ENCODE measurements at regions not wholly inside any gene's neighbourhood (a gene's known extent, or its start where the extent isn't known, plus 50 kb on each side); places are given as distances from the start of the nearest gene placed in this dataset.
"Not testable (repeated sequence)": the region's sequence is repeated elsewhere in the genome, so short reads cannot be mapped to it uniquely, and the experiment has no call there.

DNA sequence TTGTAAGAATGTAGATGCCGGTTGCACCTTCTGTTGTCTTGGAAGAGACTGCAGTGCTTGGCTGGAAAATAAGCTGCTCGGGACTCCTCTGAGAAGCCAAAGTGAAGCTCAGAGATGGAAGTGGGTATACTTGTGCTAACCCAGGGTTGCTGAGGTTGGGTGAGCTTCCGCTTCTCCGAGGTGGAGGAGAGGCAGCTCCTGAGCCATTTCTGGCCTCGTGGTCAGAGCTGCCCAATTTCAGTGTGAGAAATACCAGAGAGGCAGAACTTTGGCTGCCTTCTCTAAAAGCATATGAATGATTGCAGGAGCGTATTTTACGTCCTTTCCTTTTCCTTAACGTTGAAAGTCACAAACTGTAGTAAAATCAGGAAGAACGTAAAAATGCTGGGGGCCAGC, 292.0 kb upstream of the PLGLB2 start:
- H3K27me3 Mint-ChIP-seq (ENCODE audit: low read depth); intact Hi-C loops (cut with micrococcal nuclease); H3K9me3 Mint-ChIP-seq: not testable (repeated sequence)
- Mint-ChIP-seq H3K4me3 (ENCODE audit: low read depth) (peak overlapping the region; percentile 68), H3K27ac (peak overlapping the region; percentile 38), H3K36me3 (ENCODE audit: low read depth) (peaks cover 12% of the 10 kb centered on the region), H3K4me1 (ENCODE audit: low read depth) (peaks cover 20% of the 10 kb centered on the region)
- peak; percentile 23 for DNase-seq (ENCODE audit: low spot score)

DNA sequence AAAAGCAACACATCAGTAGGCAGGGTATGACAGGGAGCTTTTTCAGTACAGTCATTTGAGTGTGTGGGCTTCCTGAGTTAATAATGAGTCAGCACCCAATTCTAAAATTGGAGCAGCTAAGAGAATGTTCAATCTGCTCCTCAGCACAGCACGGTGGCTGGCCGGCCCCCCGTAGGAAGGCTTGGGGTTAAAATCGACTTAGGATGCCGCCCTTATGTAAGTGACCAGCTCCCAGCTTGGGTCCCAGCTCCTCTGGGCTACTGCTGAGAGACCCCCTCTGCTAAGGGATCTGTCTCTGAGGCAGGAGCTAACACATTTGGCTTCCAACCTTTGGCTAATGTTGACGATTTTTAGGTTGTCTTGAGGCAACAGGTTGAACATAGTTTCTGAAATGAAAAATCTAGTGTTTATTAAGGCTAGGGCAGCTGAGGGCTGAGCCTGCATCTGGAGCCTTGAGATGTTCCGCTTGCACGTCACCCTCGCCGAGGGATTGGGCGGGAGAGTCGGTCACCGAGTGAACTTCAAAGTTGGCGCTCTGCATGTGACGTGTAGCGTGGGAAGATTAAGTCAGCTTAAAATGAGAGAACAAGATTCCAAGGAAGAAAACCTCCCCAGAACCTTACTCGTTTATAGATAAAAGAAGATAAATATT, 291.3 kb upstream of the PLGLB2 start:
- peak overlapping the region; percentile 81 for H3K27ac Mint-ChIP-seq
- H3K9me3 Mint-ChIP-seq; H3K27me3 Mint-ChIP-seq (ENCODE audit: low read depth); intact Hi-C loops (cut with micrococcal nuclease); DNase-seq (ENCODE audit: low spot score): not testable (repeated sequence)
- H3K4me1 Mint-ChIP-seq (ENCODE audit: low read depth): peaks cover 21% of the 10 kb centered on the region
- peaks cover 15% of the 10 kb centered on the region for H3K36me3 Mint-ChIP-seq (ENCODE audit: low read depth)
- peak overlapping the region; percentile 83 for H3K4me3 Mint-ChIP-seq (ENCODE audit: low read depth)

DNA sequence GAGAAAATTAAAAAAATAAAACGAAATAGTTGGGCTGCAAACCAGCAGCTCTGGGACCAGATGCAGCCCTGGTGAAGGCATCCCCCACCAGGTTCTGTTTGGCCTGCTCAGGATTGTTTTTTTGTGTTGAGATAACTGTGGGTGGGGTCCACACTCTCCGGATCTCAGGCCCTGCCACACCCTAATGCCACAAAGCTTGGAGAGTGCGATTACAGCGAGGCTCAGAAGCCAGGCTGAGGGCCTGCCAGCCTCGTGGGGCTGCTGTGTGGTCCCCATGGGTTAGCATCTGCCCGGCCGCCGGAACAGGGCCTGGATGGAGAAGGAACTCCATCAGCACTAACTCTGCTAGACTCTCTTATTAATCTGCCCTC, 290.8 kb upstream of the PLGLB2 start:
- H3K27ac Mint-ChIP-seq; intact Hi-C loops (cut with micrococcal nuclease); DNase-seq (ENCODE audit: low spot score); H3K9me3 Mint-ChIP-seq; H3K4me3 Mint-ChIP-seq (ENCODE audit: low read depth); H3K27me3 Mint-ChIP-seq (ENCODE audit: low read depth): not testable (repeated sequence)
- Mint-ChIP-seq H3K36me3 (ENCODE audit: low read depth) (peaks cover 16% of the 10 kb centered on the region), H3K4me1 (ENCODE audit: low read depth) (peaks cover 23% of the 10 kb centered on the region)

DNA sequence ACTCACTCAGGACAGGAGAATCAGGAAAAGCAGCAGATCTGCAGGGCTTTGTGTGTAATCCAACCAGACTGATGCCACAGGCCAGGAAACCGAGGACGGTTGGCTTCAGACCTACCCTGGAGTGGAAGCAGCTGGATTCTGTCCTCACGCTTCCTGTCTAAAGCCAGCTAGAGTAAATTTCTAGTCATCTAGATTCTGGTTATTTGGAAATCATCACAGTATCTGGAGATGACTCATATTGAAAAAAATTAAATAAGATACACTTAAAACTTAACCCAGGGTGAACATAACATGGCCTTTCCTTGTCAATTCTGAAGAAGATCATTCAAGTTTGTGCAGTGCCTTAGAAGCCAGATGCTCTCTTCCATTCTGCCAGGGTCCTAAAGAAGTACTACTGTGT, 288.9 kb upstream of the PLGLB2 start:
- DNase-seq (ENCODE audit: low spot score); H3K9me3 Mint-ChIP-seq; H3K27me3 Mint-ChIP-seq (ENCODE audit: low read depth); intact Hi-C loops (cut with micrococcal nuclease): not testable (repeated sequence)
- Mint-ChIP-seq H3K4me1 (ENCODE audit: low read depth) (peaks cover 18% of the 10 kb centered on the region), H3K36me3 (ENCODE audit: low read depth) (peaks cover 11% of the 10 kb centered on the region), H3K27ac (peak overlapping the region; percentile 69), H3K4me3 (ENCODE audit: low read depth) (peak overlapping the region; percentile 78)

DNA sequence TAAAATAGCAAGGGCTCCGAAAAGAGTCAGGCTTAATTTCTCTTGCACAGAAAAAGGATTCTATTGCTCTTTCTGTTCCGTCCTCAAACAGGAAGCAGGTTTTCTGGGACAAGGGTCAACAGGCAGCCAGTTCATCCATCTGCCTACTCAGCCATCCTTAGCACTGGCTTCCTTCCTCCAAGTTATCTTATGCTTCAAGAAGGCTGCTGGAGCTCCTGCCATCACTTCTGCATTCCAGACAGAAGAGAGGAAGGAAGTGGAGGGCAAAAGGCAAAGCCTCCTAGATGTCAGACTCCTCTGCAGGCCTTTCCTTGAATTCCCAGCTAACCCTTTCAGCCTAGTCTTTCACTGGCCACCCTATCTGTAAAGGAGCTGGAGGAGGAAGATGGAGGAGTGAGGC, 287.8 kb upstream of the PLGLB2 start:
- H3K27ac Mint-ChIP-seq; DNase-seq (ENCODE audit: low spot score); H3K4me3 Mint-ChIP-seq (ENCODE audit: low read depth); H3K27me3 Mint-ChIP-seq (ENCODE audit: low read depth); H3K9me3 Mint-ChIP-seq; intact Hi-C loops (cut with micrococcal nuclease): not testable (repeated sequence)
- H3K36me3 Mint-ChIP-seq (ENCODE audit: low read depth): peaks cover 14% of the 10 kb centered on the region
- H3K4me1 Mint-ChIP-seq (ENCODE audit: low read depth): peaks cover 19% of the 10 kb centered on the region

DNA sequence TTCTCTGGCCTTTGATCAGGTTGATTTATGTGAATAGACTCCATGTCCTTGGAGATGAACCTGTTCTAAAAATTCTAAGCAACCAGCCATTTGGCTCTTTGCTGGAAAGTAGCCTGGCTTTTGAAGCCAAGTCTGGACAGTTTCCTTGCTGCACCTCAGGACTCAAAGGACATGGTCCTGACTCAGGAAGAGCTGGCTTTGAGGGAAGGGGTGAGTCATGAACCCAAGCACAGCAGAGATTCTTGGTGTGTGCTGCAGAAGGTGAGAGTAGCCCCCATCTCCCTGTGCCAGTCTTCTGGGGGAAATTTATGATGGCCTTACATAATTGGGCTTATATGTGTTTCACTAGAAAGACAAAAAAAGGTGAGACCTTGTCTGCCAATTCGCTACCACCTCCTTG, 287.2 kb upstream of the PLGLB2 start:
- H3K27ac Mint-ChIP-seq; intact Hi-C loops (cut with micrococcal nuclease); H3K9me3 Mint-ChIP-seq; DNase-seq (ENCODE audit: low spot score); H3K27me3 Mint-ChIP-seq (ENCODE audit: low read depth); H3K4me3 Mint-ChIP-seq (ENCODE audit: low read depth): not testable (repeated sequence)
- Mint-ChIP-seq H3K36me3 (ENCODE audit: low read depth) (peaks cover 19% of the 10 kb centered on the region), H3K4me1 (ENCODE audit: low read depth) (peaks cover 24% of the 10 kb centered on the region)

DNA sequence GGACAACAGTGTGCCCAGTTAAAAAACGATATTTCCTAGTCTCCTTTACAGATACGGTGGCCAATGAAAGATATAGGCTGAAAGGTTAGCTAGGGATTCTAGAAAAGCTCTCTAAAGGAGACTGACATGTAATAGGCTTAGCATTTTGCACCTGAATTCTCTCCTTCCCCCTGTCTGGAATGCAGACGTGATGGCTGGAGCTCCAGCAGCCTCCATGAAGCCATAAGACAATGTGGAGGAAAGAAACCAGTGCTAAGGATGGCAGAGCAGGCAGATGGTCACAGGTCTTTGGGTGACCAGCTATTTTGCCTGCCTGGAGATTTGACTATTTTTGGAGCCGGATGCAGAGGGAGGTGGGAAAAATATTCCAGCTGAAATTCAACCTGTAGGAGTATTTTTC, 286.2 kb upstream of the PLGLB2 start:
- Mint-ChIP-seq H3K4me1 (ENCODE audit: low read depth) (peaks cover 29% of the 10 kb centered on the region), H3K36me3 (ENCODE audit: low read depth) (peaks cover 24% of the 10 kb centered on the region)
- DNase-seq (ENCODE audit: low spot score); H3K27ac Mint-ChIP-seq; H3K4me3 Mint-ChIP-seq (ENCODE audit: low read depth); intact Hi-C loops (cut with micrococcal nuclease); H3K9me3 Mint-ChIP-seq; H3K27me3 Mint-ChIP-seq (ENCODE audit: low read depth): not testable (repeated sequence)

DNA sequence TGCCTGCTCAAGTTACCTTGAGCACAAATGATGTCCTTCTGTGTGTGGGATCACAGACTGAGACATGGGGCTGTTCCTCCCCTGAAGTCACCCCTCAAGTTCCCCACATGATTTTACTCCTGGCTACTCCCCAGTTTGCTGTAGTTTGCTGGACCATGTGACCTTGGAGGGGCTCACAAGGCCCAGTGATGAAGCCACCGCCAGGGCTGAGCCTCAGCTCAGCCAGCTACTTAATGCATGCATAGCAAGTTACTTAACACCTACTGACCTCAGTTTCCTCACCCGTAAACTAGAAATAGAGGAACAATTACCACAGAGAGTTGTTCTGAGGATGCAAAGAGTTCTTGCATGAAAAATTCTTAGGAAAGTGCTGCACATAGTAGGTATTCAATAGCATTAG, 283.7 kb upstream of the PLGLB2 start:
- H3K9me3 Mint-ChIP-seq; H3K4me3 Mint-ChIP-seq (ENCODE audit: low read depth); intact Hi-C loops (cut with micrococcal nuclease); H3K27me3 Mint-ChIP-seq (ENCODE audit: low read depth); DNase-seq (ENCODE audit: low spot score); H3K27ac Mint-ChIP-seq: not testable (repeated sequence)
- H3K4me1 Mint-ChIP-seq (ENCODE audit: low read depth): peaks cover 28% of the 10 kb centered on the region
- peaks cover 20% of the 10 kb centered on the region for H3K36me3 Mint-ChIP-seq (ENCODE audit: low read depth)

DNA sequence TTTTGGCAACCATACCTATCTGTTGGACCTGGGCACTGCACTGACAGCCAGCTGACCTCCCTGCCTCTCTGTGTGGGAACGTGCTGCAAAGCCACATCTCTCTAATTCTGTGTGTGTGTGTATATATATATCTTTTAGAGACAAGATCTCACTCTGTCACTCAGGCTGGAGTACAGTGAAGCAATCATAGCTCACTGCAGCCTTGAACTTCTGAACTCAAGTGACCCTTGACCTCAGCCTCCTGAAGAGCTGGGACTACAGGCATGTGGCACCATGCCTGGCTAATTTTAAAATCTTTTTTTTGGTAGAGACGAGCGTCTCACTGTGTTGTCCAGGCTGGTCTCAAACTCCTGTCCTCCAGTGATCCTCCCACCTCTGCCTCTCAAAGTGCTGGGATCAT, 282.2 kb upstream of the PLGLB2 start:
- H3K27me3 Mint-ChIP-seq (ENCODE audit: low read depth); intact Hi-C loops (cut with micrococcal nuclease); H3K27ac Mint-ChIP-seq; H3K4me3 Mint-ChIP-seq (ENCODE audit: low read depth); H3K9me3 Mint-ChIP-seq; DNase-seq (ENCODE audit: low spot score): not testable (repeated sequence)
- H3K4me1 Mint-ChIP-seq (ENCODE audit: low read depth): peaks cover 31% of the 10 kb centered on the region
- H3K36me3 Mint-ChIP-seq (ENCODE audit: low read depth): peaks cover 32% of the 10 kb centered on the region

DNA sequence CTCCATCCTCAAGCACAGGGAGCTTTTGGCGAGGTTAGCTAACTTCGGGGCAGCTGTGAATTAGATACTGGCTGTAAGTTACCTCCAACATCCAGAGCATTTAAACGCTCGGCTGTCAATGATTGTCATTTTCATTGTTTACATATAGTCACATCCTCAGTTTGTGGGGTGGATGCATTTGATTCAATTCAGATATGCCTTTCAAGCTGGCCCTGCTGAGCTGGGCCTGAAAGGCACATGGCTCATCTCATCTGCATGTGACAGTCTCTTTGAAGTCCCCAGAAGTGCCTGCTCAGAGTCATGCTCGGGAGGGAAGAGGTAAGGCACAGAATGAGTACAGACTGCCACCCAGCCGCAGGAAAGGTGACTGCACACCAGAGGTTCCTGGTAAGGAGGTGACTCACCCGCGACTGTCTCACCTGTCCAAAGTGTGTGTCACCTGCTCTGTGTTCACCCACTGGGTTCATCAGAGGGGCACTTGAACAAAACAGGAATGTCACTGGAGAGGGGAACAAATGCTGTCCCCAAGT, 281.2 kb upstream of the PLGLB2 start:
- Mint-ChIP-seq H3K36me3 (ENCODE audit: low read depth) (peaks cover 36% of the 10 kb centered on the region), H3K4me1 (ENCODE audit: low read depth) (peaks cover 34% of the 10 kb centered on the region), H3K27ac (peak overlapping the region; percentile 55)
- intact Hi-C loops (cut with micrococcal nuclease); H3K9me3 Mint-ChIP-seq; H3K4me3 Mint-ChIP-seq (ENCODE audit: low read depth); H3K27me3 Mint-ChIP-seq (ENCODE audit: low read depth): not testable (repeated sequence)
- DNase-seq (ENCODE audit: low spot score): peak; percentile 62

DNA sequence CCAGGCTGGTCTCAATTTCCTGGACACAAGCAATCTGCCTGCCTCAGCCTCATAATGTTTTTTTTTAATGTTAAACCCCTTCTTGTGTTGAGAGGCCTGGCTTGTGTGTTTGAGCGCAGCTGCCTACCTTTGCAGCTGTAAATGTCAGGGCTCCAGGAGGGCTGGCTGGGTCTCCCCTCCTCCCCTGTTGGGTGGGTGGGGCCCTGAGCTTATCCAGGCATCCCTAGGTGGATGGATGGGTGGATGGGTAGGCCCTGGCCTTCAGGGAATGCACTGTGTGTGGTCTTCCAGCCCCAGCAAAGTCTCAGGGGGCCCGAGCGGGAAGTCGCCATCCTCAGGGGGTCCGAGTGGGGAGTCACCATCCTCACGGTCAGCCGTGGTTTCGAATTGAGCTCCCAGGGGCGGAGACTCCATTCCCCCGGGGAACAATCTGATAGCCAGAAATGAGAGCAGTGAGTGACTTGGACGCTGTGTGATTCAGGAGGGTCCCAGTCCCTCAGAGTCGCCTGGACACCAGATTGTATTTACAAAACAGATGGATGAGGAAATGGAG, 279.4 kb upstream of the PLGLB2 start:
- H3K4me3 Mint-ChIP-seq (ENCODE audit: low read depth); DNase-seq (ENCODE audit: low spot score); H3K27me3 Mint-ChIP-seq (ENCODE audit: low read depth); H3K9me3 Mint-ChIP-seq; intact Hi-C loops (cut with micrococcal nuclease): not testable (repeated sequence)
- Mint-ChIP-seq H3K36me3 (ENCODE audit: low read depth) (peaks cover 38% of the 10 kb centered on the region), H3K4me1 (ENCODE audit: low read depth) (peaks cover 34% of the 10 kb centered on the region), H3K27ac (peak overlapping the region; percentile 22)

DNA sequence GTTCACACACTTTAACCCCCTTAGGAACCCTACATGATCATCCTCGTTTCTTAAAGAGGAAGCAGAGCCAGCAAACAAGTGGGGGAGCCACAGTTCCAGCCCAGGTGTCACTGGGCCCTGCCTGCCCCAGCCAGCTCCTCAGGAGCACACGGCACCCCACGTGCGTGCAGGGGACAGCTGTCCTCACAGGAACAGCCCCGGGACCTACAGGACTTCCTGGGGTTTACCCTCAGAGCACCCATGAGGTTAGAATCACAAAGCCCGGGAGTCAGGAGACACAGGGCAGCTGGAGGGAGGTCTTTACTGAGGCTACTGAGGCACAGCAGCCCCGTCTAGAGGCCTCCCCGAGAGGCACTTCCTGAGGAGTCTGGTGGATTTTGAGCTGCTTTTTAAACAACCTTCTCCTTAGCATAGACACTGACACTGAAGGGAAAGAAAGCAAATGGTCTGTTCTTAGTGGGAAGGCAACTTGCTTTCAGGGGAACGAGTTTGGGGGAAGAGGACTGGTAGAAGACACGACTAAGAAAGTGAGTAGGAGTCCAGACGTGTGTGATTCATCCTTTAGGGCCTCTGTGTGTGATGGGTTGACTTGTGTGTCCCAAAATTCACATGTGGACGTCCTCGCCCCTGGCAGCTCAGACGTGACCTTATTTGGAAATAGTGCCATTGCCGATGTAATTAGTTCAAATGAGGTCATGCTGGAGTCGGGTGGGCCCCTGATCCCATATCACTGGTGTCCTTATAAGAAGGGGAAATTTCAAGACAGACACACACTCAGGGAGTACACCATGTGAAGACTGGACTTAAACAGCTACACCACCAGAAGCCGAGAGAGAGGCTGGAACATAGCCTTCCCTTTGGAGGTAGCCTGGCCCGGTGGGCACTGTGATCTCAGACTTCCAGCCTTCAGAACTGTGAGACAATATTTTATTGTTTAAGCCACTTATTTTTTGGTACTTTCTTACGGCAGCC, 278.4 kb upstream of the PLGLB2 start:
- H3K9me3 Mint-ChIP-seq; H3K27me3 Mint-ChIP-seq (ENCODE audit: low read depth); DNase-seq (ENCODE audit: low spot score); intact Hi-C loops (cut with micrococcal nuclease): not testable (repeated sequence)
- H3K36me3 Mint-ChIP-seq (ENCODE audit: low read depth): peaks cover 36% of the 10 kb centered on the region
- H3K4me3 Mint-ChIP-seq (ENCODE audit: low read depth): peak overlapping the region; percentile 83
- H3K4me1 Mint-ChIP-seq (ENCODE audit: low read depth): peaks cover 31% of the 10 kb centered on the region
- peak overlapping the region; percentile 96 for H3K27ac Mint-ChIP-seq

Measured in activated T-helper 2 cell treated with anti-CD3 and anti-CD28 coated beads, Interferon-gamma antibody, Interleukin-2, Interleukin-4, amounts not matched to agents 10 μg/mL and 5 μg/mL and 100 μg/mL, durations not matched to agents 14 hours and 24 hours and 36 hours (primary cell).